Naive B cell (primary cell): ENCODE measurements at regions not wholly inside any gene's neighbourhood (a gene's known extent, or its start where the extent isn't known, plus 50 kb on each side); places are given as distances from the start of the nearest gene placed in this dataset.

Experiments
- ATAC-seq, 2 donors: fragments of 150-1000 bp; cut with Tn5 transposase; 2 replicates each; pipeline ENCODE4 v1.10.0; 2021; ENCODE audit warnings: low read depth in 2 of 2, mild to moderate bottlenecking in 2 of 2, moderate library complexity in 2 of 2
- DNase-seq: peaks from one replicate; pipeline ENCODE4 v3.0.0; 2022
- H3K27ac Mint-ChIP-seq, 6 donors: one replicate each; pipeline ENCODE4 v1.8.0; 2020 to 2022; ENCODE audit warnings: mild to moderate bottlenecking in 6 of 6, mixed read lengths in 6 of 6, moderate library complexity in 5 of 6, inconsistent platforms in 2 of 6
- H3K27me3 Mint-ChIP-seq, 3 donors: one replicate each; pipeline ENCODE4 v1.8.0; 2021 to 2022; ENCODE audit warnings: mixed read lengths in 3 of 3, mild to moderate bottlenecking in 1 of 3
- H3K36me3 Mint-ChIP-seq, 2 donors: one replicate each; pipeline ENCODE4 v1.8.0; 2020 to 2022; ENCODE audit warnings: mixed read lengths in 2 of 2, inconsistent platforms in 1 of 2, mild to moderate bottlenecking in 1 of 2
- H3K4me1 Mint-ChIP-seq, 3 donors: one replicate each; pipeline ENCODE4 v1.8.0; 2020 to 2022; ENCODE audit warnings: mixed read lengths in 3 of 3, inconsistent platforms in 1 of 3, mild to moderate bottlenecking in 1 of 3, moderate library complexity in 1 of 3
- H3K4me3 Mint-ChIP-seq, 8 donors: one replicate each; pipeline ENCODE4 v1.8.0; 2020 to 2022; ENCODE audit warnings: mild to moderate bottlenecking in 8 of 8, mixed read lengths in 8 of 8, moderate library complexity in 8 of 8, inconsistent platforms in 2 of 8
- H3K9me3 Mint-ChIP-seq, 7 donors: one replicate each; pipeline ENCODE4 v1.8.0; 2020 to 2022; ENCODE audit warnings: mixed read lengths in 7 of 7, mild to moderate bottlenecking in 5 of 7, inconsistent platforms in 2 of 7, moderate library complexity in 1 of 7

- no peaks in the 10 kb centered on the region for H3K4me1 Mint-ChIP-seq
- H3K9me3 Mint-ChIP-seq, result peaks cover 0 to 4% (median 0%) of the 10 kb centered on the region in 7 donors
- no peak overlapping the region for H3K4me3 Mint-ChIP-seq
- DNase-seq (no peak), ATAC-seq (no peak)
- no peaks in the 10 kb centered on the region for H3K36me3 Mint-ChIP-seq
- no peaks in the 10 kb centered on the region for H3K27me3 Mint-ChIP-seq
- no peak overlapping the region for H3K27ac Mint-ChIP-seq
These were observed 1955.5 kb downstream of the MAT2B start for GRCh38 chr5:165460911-165461310.

- H3K27ac Mint-ChIP-seq, result no peak overlapping the region
- no peaks in the 10 kb centered on the region for H3K36me3 Mint-ChIP-seq
- ATAC-seq, result no peak
- H3K27me3 Mint-ChIP-seq, result peaks cover 0 to 4% (median 0%) of the 10 kb centered on the region in 3 donors
- H3K4me3 Mint-ChIP-seq, result no peak overlapping the region
- no peaks in the 10 kb centered on the region for H3K4me1 Mint-ChIP-seq
- DNase-seq, result no peak
- peaks cover 0 to 3% (median 0%) of the 10 kb centered on the region in 7 donors for H3K9me3 Mint-ChIP-seq
These were observed 1972.1 kb downstream of the MAT2B start for GRCh38 chr5:165477546-165477945.

- H3K36me3 Mint-ChIP-seq, result no peaks in the 10 kb centered on the region
- DNase-seq (no peak), ATAC-seq (no peak)
- H3K9me3 Mint-ChIP-seq, result peaks cover 0 to 4% (median 0%) of the 10 kb centered on the region in 7 donors
- no peak overlapping the region for H3K27ac Mint-ChIP-seq
- no peaks in the 10 kb centered on the region for H3K27me3 Mint-ChIP-seq
- no peaks in the 10 kb centered on the region for H3K4me1 Mint-ChIP-seq
- H3K4me3 Mint-ChIP-seq, result no peak overlapping the region
These were observed 1990.5 kb downstream of the MAT2B start for GRCh38 chr5:165495829-165496380.

GRCh38 chr5:165497707-165498106 lies 1992.3 kb downstream of the MAT2B start:
- no peaks in the 10 kb centered on the region for H3K9me3 Mint-ChIP-seq
- no peaks in the 10 kb centered on the region for H3K36me3 Mint-ChIP-seq
- DNase-seq (no peak), ATAC-seq (no peak)
- no peak overlapping the region for H3K27ac Mint-ChIP-seq
- H3K4me3 Mint-ChIP-seq, result no peak overlapping the region
- no peaks in the 10 kb centered on the region for H3K4me1 Mint-ChIP-seq
- no peaks in the 10 kb centered on the region for H3K27me3 Mint-ChIP-seq

GRCh38 chr5:165502893-165503691 lies 1997.7 kb downstream of the MAT2B start:
- H3K4me1 Mint-ChIP-seq, result no peaks in the 10 kb centered on the region
- DNase-seq (no peak), ATAC-seq (no peak)
- no peak overlapping the region for H3K4me3 Mint-ChIP-seq
- peak overlapping the region in 1 of 6 donors; percentile 5 for H3K27ac Mint-ChIP-seq
- H3K27me3 Mint-ChIP-seq, result no peaks in the 10 kb centered on the region
- H3K9me3 Mint-ChIP-seq, result peaks cover 0 to 11% (median 2%) of the 10 kb centered on the region in 7 donors
- H3K36me3 Mint-ChIP-seq, result no peaks in the 10 kb centered on the region

- DNase-seq, result no peak
- H3K27me3 Mint-ChIP-seq, result no peaks in the 10 kb centered on the region
- H3K36me3 Mint-ChIP-seq, result no peaks in the 10 kb centered on the region
- H3K27ac Mint-ChIP-seq, result no peak overlapping the region
- no peak overlapping the region for H3K4me3 Mint-ChIP-seq
- H3K4me1 Mint-ChIP-seq, result no peaks in the 10 kb centered on the region
- peaks cover 2 to 22% (median 5%) of the 10 kb centered on the region in 7 donors for H3K9me3 Mint-ChIP-seq
- no peak for ATAC-seq
These were observed 1999.3 kb downstream of the MAT2B start for GRCh38 chr5:165504674-165505073.

- Mint-ChIP-seq H3K27ac (no peak overlapping the region), H3K27me3 (no peaks in the 10 kb centered on the region), H3K36me3 (no peaks in the 10 kb centered on the region), H3K9me3 (peaks cover 2 to 22% (median 7%) of the 10 kb centered on the region in 7 donors), H3K4me3 (no peak overlapping the region), H3K4me1 (no peaks in the 10 kb centered on the region)
- ATAC-seq, result no peak
- no peak for DNase-seq
These were observed 2002.9 kb downstream of the MAT2B start for GRCh38 chr5:165508286-165508685.

- no peak for ATAC-seq
- no peaks in the 10 kb centered on the region for H3K4me1 Mint-ChIP-seq
- no peak overlapping the region for H3K27ac Mint-ChIP-seq
- peaks cover 2 to 22% (median 7%) of the 10 kb centered on the region in 7 donors for H3K9me3 Mint-ChIP-seq
- DNase-seq, result no peak
- H3K4me3 Mint-ChIP-seq, result no peak overlapping the region
- no peaks in the 10 kb centered on the region for H3K27me3 Mint-ChIP-seq
- no peaks in the 10 kb centered on the region for H3K36me3 Mint-ChIP-seq
These were observed 2003.4 kb downstream of the MAT2B start for GRCh38 chr5:165508861-165509260.

- Mint-ChIP-seq H3K9me3 (peaks cover 0 to 7% (median 3%) of the 10 kb centered on the region in 7 donors), H3K4me1 (no peaks in the 10 kb centered on the region), H3K27me3 (no peaks in the 10 kb centered on the region), H3K4me3 (no peak overlapping the region), H3K36me3 (no peaks in the 10 kb centered on the region), H3K27ac (no peak overlapping the region)
- ATAC-seq (no peak), DNase-seq (no peak)
These were observed 2016.6 kb downstream of the MAT2B start for GRCh38 chr5:165521816-165522610.

GRCh38 chr5:165525271-165525670 lies 2019.9 kb downstream of the MAT2B start:
- Mint-ChIP-seq H3K4me1 (no peaks in the 10 kb centered on the region), H3K36me3 (peaks cover 0 to 6% of the 10 kb centered on the region in 2 donors), H3K27ac (no peak overlapping the region), H3K9me3 (peaks cover 9 to 17% (median 11%) of the 10 kb centered on the region in 7 donors), H3K27me3 (no peaks in the 10 kb centered on the region), H3K4me3 (no peak overlapping the region)
- DNase-seq, result no peak
- no peak for ATAC-seq

GRCh38 chr5:165526357-165526756 lies 2020.9 kb downstream of the MAT2B start:
- Mint-ChIP-seq H3K36me3 (peaks cover 0 to 6% of the 10 kb centered on the region in 2 donors), H3K4me3 (no peak overlapping the region), H3K9me3 (peaks cover 7 to 17% (median 11%) of the 10 kb centered on the region in 7 donors), H3K27ac (no peak overlapping the region), H3K27me3 (no peaks in the 10 kb centered on the region), H3K4me1 (no peaks in the 10 kb centered on the region)
- no peak for ATAC-seq
- DNase-seq, result no peak

- H3K36me3 Mint-ChIP-seq, result peaks cover 0 to 6% of the 10 kb centered on the region in 2 donors
- no peak overlapping the region for H3K4me3 Mint-ChIP-seq
- H3K27ac Mint-ChIP-seq, result no peak overlapping the region
- DNase-seq, result no peak
- no peaks in the 10 kb centered on the region for H3K27me3 Mint-ChIP-seq
- H3K9me3 Mint-ChIP-seq, result peaks cover 7 to 17% (median 14%) of the 10 kb centered on the region in 7 donors
- H3K4me1 Mint-ChIP-seq, result no peaks in the 10 kb centered on the region
- ATAC-seq, result no peak
These were observed 2022.2 kb downstream of the MAT2B start for GRCh38 chr5:165527577-165527976.

- no peak for ATAC-seq
These were observed 2032.6 kb downstream of the MAT2B start for GRCh38 chr5:165538065-165538464.

More at GRCh38 chr5:165538065-165538464, 2032.6 kb downstream of the MAT2B start:
- H3K4me3 Mint-ChIP-seq, result no peak overlapping the region
- DNase-seq, result no peak
- no peaks in the 10 kb centered on the region for H3K4me1 Mint-ChIP-seq
- peak overlapping the region in 1 of 6 donors; percentile 29 for H3K27ac Mint-ChIP-seq
- H3K27me3 Mint-ChIP-seq, result no peaks in the 10 kb centered on the region
- H3K36me3 Mint-ChIP-seq, result no peaks in the 10 kb centered on the region
- H3K9me3 Mint-ChIP-seq, result peaks cover 0 to 4% (median 2%) of the 10 kb centered on the region in 7 donors
